GM18499 (cell line): ENCODE measurements at regions not wholly inside any gene's neighbourhood (a gene's known extent, or its start where the extent isn't known, plus 50 kb on each side); places are given as distances from the start of the nearest gene placed in this dataset.

Experiments
- ATAC-seq: cut with Tn5 transposase; IDR thresholded peaks from one replicate; pipeline ENCODE4 v1.9.1; 2021; ENCODE audit warnings: moderate number of reproducible peaks; ENCODE audit not compliant: insufficient read depth, unreplicated experiment

- no peak for ATAC-seq
Measured at GRCh38 chr1:186620566-186621350, 59.5 kb downstream of the PTGS2 start.

GRCh38 chr1:186618401-186619170 lies 61.6 kb downstream of the PTGS2 start:
- ATAC-seq, result peak; percentile 99

GRCh38 chr1:186617926-186618325 lies 62.3 kb downstream of the PTGS2 start:
- no peak for ATAC-seq

- no peak for ATAC-seq
Measured at GRCh38 chr1:186616511-186616910, 63.7 kb downstream of the PTGS2 start.

- ATAC-seq, result no peak
Measured at GRCh38 chr1:186615332-186615731, 64.9 kb downstream of the PTGS2 start.

- no peak for ATAC-seq
Measured at GRCh38 chr1:186611156-186611555, 69.1 kb downstream of the PTGS2 start.

GRCh38 chr1:186609183-186609582 lies 71.0 kb downstream of the PTGS2 start:
- no peak for ATAC-seq

GRCh38 chr1:186605762-186606350 lies 74.4 kb downstream of the PTGS2 start:
- peak; percentile 61 for ATAC-seq

- no peak for ATAC-seq
Measured at GRCh38 chr1:186595969-186596368, 84.3 kb downstream of the PTGS2 start.

GRCh38 chr1:186578325-186579016 lies 101.8 kb downstream of the PTGS2 start:
- ATAC-seq, result no peak

- no peak for ATAC-seq
Measured at GRCh38 chr1:186577633-186578032, 102.6 kb downstream of the PTGS2 start.

GRCh38 chr1:186577216-186577615 lies 103.0 kb downstream of the PTGS2 start:
- no peak for ATAC-seq

- ATAC-seq, result no peak
Measured at GRCh38 chr1:186575348-186575747, 104.9 kb downstream of the PTGS2 start.

- ATAC-seq, result no peak
Measured at GRCh38 chr1:186574926-186575325, 105.3 kb downstream of the PTGS2 start.

- ATAC-seq, result no peak
Measured at GRCh38 chr1:186572509-186572908, 107.7 kb downstream of the PTGS2 start.

- ATAC-seq, result no peak
Measured at GRCh38 chr1:186571771-186572170, 108.5 kb downstream of the PTGS2 start.

GRCh38 chr1:186569856-186570255 lies 108.9 kb upstream of the PDC start:
- ATAC-seq, result no peak

GRCh38 chr1:186568221-186568620 lies 107.3 kb upstream of the PDC start:
- ATAC-seq, result no peak

- no peak for ATAC-seq
Measured at GRCh38 chr1:186566140-186566855, 105.4 kb upstream of the PDC start.

- ATAC-seq, result no peak
Measured at GRCh38 chr1:186564582-186564981, 103.7 kb upstream of the PDC start.
